OCI-LY3 (cell line): ENCODE measurements at regions not wholly inside any gene's neighbourhood (a gene's known extent, or its start where the extent isn't known, plus 50 kb on each side); places are given as distances from the start of the nearest gene placed in this dataset.

ENCODE experiments used
- CTCF ChIP-seq: fragments of 200-600, 300-600 bp; sonication (generic); IDR thresholded peaks from 2 replicates; pipeline ENCODE4 v1.5.1; 2014; ENCODE audit warnings: antibody characterized with exemption, low read length, low read depth
- EZH2phosphoT487 ChIP-seq: fragments of 200-600 bp; shearing (Covaris generic); IDR thresholded peaks from 2 replicates; pipeline ENCODE4 v1.6.1; 2018; ENCODE audit warnings: antibody characterized with exemption, mixed run types, low read depth

GRCh38 chr3:64859625-64860535, 172.1 kb upstream of the ADAMTS9 start:
- TF ChIP-seq CTCF (no peak), EZH2phosphoT487 (no peak)
